ENCODE measurements at regions not wholly inside any gene's neighbourhood (a gene's known extent, or its start where the extent isn't known, plus 50 kb on each side); places are given as distances from the start of the nearest gene placed in this dataset.

DNA sequence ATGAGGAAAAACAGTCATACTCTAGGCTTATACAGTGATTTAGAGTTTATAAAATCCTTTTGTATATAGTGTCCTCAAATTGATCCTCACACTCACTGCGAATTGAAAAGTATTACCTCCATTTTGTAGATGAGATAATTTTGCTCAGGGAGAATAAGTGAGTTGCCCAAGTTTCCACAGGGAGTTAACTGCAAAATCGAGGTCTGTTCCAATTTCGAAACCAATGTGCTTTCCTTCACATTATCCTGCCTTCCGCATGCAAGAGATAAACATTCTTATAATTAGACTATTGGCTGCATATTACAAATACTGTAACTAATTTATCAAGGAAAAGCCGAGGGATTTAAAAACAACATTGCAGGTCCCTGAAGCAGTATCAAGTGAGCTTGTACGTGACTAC, 667.0 kb downstream of the SQOR start:
- TF ChIP-seq EZH2phosphoT487 (IDR thresholded peaks at IDR 0.05; ENCODE audit: borderline replicate concordance, low read length) = no peak
- TF ChIP-seq, protein P1, sequence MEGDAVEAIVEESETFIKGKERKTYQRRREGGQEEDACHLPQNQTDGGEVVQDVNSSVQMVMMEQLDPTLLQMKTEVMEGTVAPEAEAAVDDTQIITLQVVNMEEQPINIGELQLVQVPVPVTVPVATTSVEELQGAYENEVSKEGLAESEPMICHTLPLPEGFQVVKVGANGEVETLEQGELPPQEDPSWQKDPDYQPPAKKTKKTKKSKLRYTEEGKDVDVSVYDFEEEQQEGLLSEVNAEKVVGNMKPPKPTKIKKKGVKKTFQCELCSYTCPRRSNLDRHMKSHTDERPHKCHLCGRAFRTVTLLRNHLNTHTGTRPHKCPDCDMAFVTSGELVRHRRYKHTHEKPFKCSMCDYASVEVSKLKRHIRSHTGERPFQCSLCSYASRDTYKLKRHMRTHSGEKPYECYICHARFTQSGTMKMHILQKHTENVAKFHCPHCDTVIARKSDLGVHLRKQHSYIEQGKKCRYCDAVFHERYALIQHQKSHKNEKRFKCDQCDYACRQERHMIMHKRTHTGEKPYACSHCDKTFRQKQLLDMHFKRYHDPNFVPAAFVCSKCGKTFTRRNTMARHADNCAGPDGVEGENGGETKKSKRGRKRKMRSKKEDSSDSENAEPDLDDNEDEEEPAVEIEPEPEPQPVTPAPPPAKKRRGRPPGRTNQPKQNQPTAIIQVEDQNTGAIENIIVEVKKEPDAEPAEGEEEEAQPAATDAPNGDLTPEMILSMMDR (conservative IDR thresholded peaks at IDR 0.05; ENCODE audit: low read depth, low read length) = no peak

Data from PC-3 (cell line).